SJSA1 (cell line): ENCODE measurements at regions not wholly inside any gene's neighbourhood (a gene's known extent, or its start where the extent isn't known, plus 50 kb on each side); places are given as distances from the start of the nearest gene placed in this dataset.
A peak's percentile ranks its signal among the peaks of the same experiment; 100 is the strongest.

ENCODE experiments used
- DNase-seq, 2 experiments: peaks; one replicate each; pipeline ENCODE4 v3.0.0-alpha.2; 2015 to 2020; ENCODE audit warnings: low spot score in 2 of 2, low read depth in 1 of 2
- H3K27ac ChIP-seq: fragments of 250-450 bp; sonication (Bioruptor Pico); 2 replicates; pipeline ENCODE4 v1.5.1; 2020; ENCODE audit warnings: mild to moderate bottlenecking, moderate library complexity
- H3K27me3 ChIP-seq: fragments of 250-450 bp; sonication (Bioruptor Pico); replicated peaks from 2 replicates; pipeline ENCODE4 v1.5.1; 2020; ENCODE audit warnings: mild to moderate bottlenecking, moderate library complexity
- H3K36me3 ChIP-seq: fragments of 250-450 bp; sonication (Bioruptor Pico); 2 replicates; pipeline ENCODE4 v1.5.1; 2020; ENCODE audit warnings: mild to moderate bottlenecking
- H3K4me1 ChIP-seq: fragments of 250-450 bp; sonication (Bioruptor Pico); replicated peaks from 2 replicates; pipeline ENCODE4 v1.6.1; 2021; ENCODE audit warnings: mild to moderate bottlenecking
- H3K4me3 ChIP-seq: fragments of 250-450 bp; sonication (Bioruptor Pico); 2 replicates; pipeline ENCODE4 v1.5.1; 2020; ENCODE audit warnings: mild to moderate bottlenecking
- H3K9me3 ChIP-seq: fragments of 250-450 bp; sonication (Bioruptor Pico); replicated peaks from 2 replicates; pipeline ENCODE4 v1.5.1; 2020; ENCODE audit warnings: mild to moderate bottlenecking

GRCh38 chr14:22231018-22231417 lies 358.0 kb downstream of the DAD1 start:
- no peak for DNase-seq
- H3K27ac ChIP-seq = no peak overlapping the region
- no peaks in the 10 kb centered on the region for H3K9me3 ChIP-seq
- no peak overlapping the region for H3K4me3 ChIP-seq
- H3K27me3 ChIP-seq = no peaks in the 10 kb centered on the region
- no peaks in the 10 kb centered on the region for H3K36me3 ChIP-seq
- H3K4me1 ChIP-seq = peaks cover 3% of the 10 kb centered on the region

- H3K9me3 ChIP-seq = no peaks in the 10 kb centered on the region
- DNase-seq = no peak
- H3K36me3 ChIP-seq = no peaks in the 10 kb centered on the region
- H3K4me1 ChIP-seq = peaks cover 8% of the 10 kb centered on the region
- H3K27ac ChIP-seq = no peak overlapping the region
- no peaks in the 10 kb centered on the region for H3K27me3 ChIP-seq
- H3K4me3 ChIP-seq = no peak overlapping the region
Observed at GRCh38 chr14:22230517-22230916, 358.5 kb downstream of the DAD1 start.

- no peak for DNase-seq
- H3K27me3 ChIP-seq = no peaks in the 10 kb centered on the region
Observed at GRCh38 chr14:22227084-22227483, 361.9 kb downstream of the DAD1 start.

GRCh38 chr14:22226381-22226780 lies 362.6 kb downstream of the DAD1 start:
- H3K27ac ChIP-seq = peak overlapping the region; percentile 41; the same call in 1 of the 2 replicates
- H3K4me1 ChIP-seq = peaks cover 10% of the 10 kb centered on the region
- no peaks in the 10 kb centered on the region for H3K27me3 ChIP-seq
- no peaks in the 10 kb centered on the region for H3K36me3 ChIP-seq
- DNase-seq = peak in 1 of 2 experiments; percentile 5
- H3K4me3 ChIP-seq = no peak overlapping the region
- no peaks in the 10 kb centered on the region for H3K9me3 ChIP-seq

More at GRCh38 chr14:22227084-22227483, 361.9 kb downstream of the DAD1 start:
- no peak overlapping the region for H3K27ac ChIP-seq
- H3K4me3 ChIP-seq = no peak overlapping the region
- H3K9me3 ChIP-seq = no peaks in the 10 kb centered on the region
- H3K36me3 ChIP-seq = no peaks in the 10 kb centered on the region
- peaks cover 10% of the 10 kb centered on the region for H3K4me1 ChIP-seq

- Histone ChIP-seq H3K9me3 (no peaks in the 10 kb centered on the region), H3K27ac (peak overlapping the region; percentile 41; the same call in 1 of the 2 replicates), H3K4me1 (peaks cover 10% of the 10 kb centered on the region), H3K36me3 (no peaks in the 10 kb centered on the region), H3K4me3 (no peak overlapping the region), H3K27me3 (no peaks in the 10 kb centered on the region)
- DNase-seq = peak in 1 of 2 experiments; percentile 42
Observed at GRCh38 chr14:22225516-22226140, 363.4 kb downstream of the DAD1 start.

GRCh38 chr14:22221508-22221907 lies 367.5 kb downstream of the DAD1 start:
- Histone ChIP-seq H3K4me1 (peaks cover 10% of the 10 kb centered on the region), H3K36me3 (no peaks in the 10 kb centered on the region), H3K27me3 (no peaks in the 10 kb centered on the region), H3K4me3 (no peak overlapping the region), H3K9me3 (no peaks in the 10 kb centered on the region), H3K27ac (no peak overlapping the region)
- DNase-seq = no peak

GRCh38 chr14:22220427-22220826 lies 368.6 kb downstream of the DAD1 start:
- Histone ChIP-seq H3K27me3 (no peaks in the 10 kb centered on the region), H3K9me3 (no peaks in the 10 kb centered on the region), H3K4me3 (no peak overlapping the region), H3K36me3 (no peaks in the 10 kb centered on the region), H3K27ac (no peak overlapping the region), H3K4me1 (peaks cover 2% of the 10 kb centered on the region)
- no peak for DNase-seq

- Histone ChIP-seq H3K4me1 (no peaks in the 10 kb centered on the region), H3K27me3 (no peaks in the 10 kb centered on the region), H3K9me3 (no peaks in the 10 kb centered on the region), H3K36me3 (no peaks in the 10 kb centered on the region), H3K27ac (no peak overlapping the region), H3K4me3 (no peak overlapping the region)
- no peak for DNase-seq
Observed at GRCh38 chr14:22218728-22219127, 370.3 kb downstream of the DAD1 start.

GRCh38 chr14:22213120-22213519 lies 375.9 kb downstream of the DAD1 start:
- DNase-seq = no peak
- Histone ChIP-seq H3K27me3 (no peaks in the 10 kb centered on the region), H3K36me3 (no peaks in the 10 kb centered on the region), H3K9me3 (no peaks in the 10 kb centered on the region), H3K4me1 (no peaks in the 10 kb centered on the region), H3K27ac (no peak overlapping the region), H3K4me3 (no peak overlapping the region)

- H3K27ac ChIP-seq = no peak overlapping the region
- no peak overlapping the region for H3K4me3 ChIP-seq
- no peaks in the 10 kb centered on the region for H3K36me3 ChIP-seq
- no peaks in the 10 kb centered on the region for H3K9me3 ChIP-seq
- DNase-seq = no peak
- no peaks in the 10 kb centered on the region for H3K27me3 ChIP-seq
- no peaks in the 10 kb centered on the region for H3K4me1 ChIP-seq
Observed at GRCh38 chr14:22210906-22211305, 378.1 kb downstream of the DAD1 start.

GRCh38 chr14:22210026-22210425 lies 379.0 kb downstream of the DAD1 start:
- no peaks in the 10 kb centered on the region for H3K4me1 ChIP-seq

GRCh38 chr14:22203036-22203435 lies 386.0 kb downstream of the DAD1 start:
- Histone ChIP-seq H3K27me3 (peaks cover 5% of the 10 kb centered on the region; the same call in 1 of the 2 replicates), H3K4me1 (no peaks in the 10 kb centered on the region), H3K4me3 (no peak overlapping the region), H3K9me3 (no peaks in the 10 kb centered on the region), H3K36me3 (no peaks in the 10 kb centered on the region), H3K27ac (no peak overlapping the region)
- DNase-seq = no peak

More at GRCh38 chr14:22210026-22210425, 379.0 kb downstream of the DAD1 start:
- Histone ChIP-seq H3K27me3 (no peaks in the 10 kb centered on the region), H3K27ac (no peak overlapping the region), H3K36me3 (no peaks in the 10 kb centered on the region), H3K9me3 (no peaks in the 10 kb centered on the region), H3K4me3 (no peak overlapping the region)
- DNase-seq = no peak

GRCh38 chr14:22202313-22202712 lies 386.7 kb downstream of the DAD1 start:
- Histone ChIP-seq H3K4me1 (no peaks in the 10 kb centered on the region), H3K27ac (no peak overlapping the region), H3K36me3 (no peaks in the 10 kb centered on the region), H3K27me3 (peaks cover 5% of the 10 kb centered on the region; the same call in 1 of the 2 replicates), H3K9me3 (no peaks in the 10 kb centered on the region), H3K4me3 (no peak overlapping the region)
- no peak for DNase-seq

- DNase-seq = peak; percentile 12 to 37
- Histone ChIP-seq H3K4me1 (no peaks in the 10 kb centered on the region), H3K36me3 (no peaks in the 10 kb centered on the region), H3K27ac (no peak overlapping the region), H3K4me3 (no peak overlapping the region), H3K9me3 (no peaks in the 10 kb centered on the region), H3K27me3 (peaks cover 5% of the 10 kb centered on the region; the same call in 1 of the 2 replicates)
Observed at GRCh38 chr14:22200977-22201605, 387.9 kb downstream of the DAD1 start.
